ENCODE measurements at regions not wholly inside any gene's neighbourhood (a gene's known extent, or its start where the extent isn't known, plus 50 kb on each side); places are given as distances from the start of the nearest gene placed in this dataset.

DNA sequence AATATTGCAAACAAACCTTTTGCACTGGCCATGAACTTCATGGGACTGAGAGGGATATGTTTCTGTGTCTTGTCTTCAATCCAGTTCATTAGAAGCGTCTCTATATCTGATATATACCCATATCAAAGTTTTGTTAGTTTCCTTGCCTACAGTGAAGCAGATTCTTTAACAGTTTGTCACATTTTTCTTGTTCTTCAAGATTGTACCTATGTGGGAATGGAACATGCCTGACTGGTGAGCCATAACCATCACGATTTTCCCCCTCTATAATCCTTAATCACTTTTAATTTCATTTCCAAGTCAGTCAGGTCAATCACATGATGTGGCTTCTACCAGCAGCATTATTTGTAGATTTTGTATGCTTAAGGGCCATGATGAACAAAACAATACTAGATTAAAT, 197.1 kb upstream of the PDE5A start:
- Histone ChIP-seq H3K9me3 (no peaks in the 10 kb centered on the region), H3K36me3 (no peaks in the 10 kb centered on the region), H3K27ac (no peak overlapping the region), H3K4me3 (no peak overlapping the region), H3K27me3 (no peaks in the 10 kb centered on the region), H3K4me1 (no peaks in the 10 kb centered on the region)
- no peak for DNase-seq
- WGBS, 2 donors, result 68 to 73% methylated on average over 2 of the region's 2 CpGs
- TF ChIP-seq, protein P1, sequence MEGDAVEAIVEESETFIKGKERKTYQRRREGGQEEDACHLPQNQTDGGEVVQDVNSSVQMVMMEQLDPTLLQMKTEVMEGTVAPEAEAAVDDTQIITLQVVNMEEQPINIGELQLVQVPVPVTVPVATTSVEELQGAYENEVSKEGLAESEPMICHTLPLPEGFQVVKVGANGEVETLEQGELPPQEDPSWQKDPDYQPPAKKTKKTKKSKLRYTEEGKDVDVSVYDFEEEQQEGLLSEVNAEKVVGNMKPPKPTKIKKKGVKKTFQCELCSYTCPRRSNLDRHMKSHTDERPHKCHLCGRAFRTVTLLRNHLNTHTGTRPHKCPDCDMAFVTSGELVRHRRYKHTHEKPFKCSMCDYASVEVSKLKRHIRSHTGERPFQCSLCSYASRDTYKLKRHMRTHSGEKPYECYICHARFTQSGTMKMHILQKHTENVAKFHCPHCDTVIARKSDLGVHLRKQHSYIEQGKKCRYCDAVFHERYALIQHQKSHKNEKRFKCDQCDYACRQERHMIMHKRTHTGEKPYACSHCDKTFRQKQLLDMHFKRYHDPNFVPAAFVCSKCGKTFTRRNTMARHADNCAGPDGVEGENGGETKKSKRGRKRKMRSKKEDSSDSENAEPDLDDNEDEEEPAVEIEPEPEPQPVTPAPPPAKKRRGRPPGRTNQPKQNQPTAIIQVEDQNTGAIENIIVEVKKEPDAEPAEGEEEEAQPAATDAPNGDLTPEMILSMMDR (IDR thresholded peaks at IDR 0.05), result no peak
- FAIRE-seq, result no peak
- no peak for ATAC-seq
- intact Hi-C loops (cut with DNase I), result no loop called here

DNA sequence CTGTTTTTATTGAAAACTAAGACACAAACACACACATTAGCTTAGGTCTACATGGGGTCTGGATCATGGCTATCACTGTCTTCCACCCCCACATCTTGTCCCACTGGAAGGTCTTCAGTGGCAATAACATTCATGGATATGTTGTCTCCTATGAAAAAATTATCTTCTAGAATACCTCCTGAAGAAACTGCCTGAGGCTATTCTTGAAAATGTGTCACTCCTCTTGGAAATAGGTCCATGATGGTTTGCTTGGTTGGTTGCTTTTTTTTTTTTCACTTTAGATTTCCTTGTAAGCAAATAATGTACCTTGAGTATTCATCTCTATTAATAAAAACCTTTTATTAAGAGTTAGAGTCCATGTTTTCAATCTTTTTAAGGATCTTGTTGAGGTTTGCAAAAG, 195.3 kb upstream of the PDE5A start:
- H3K4me1 ChIP-seq, result no peaks in the 10 kb centered on the region
- FAIRE-seq, result no peak
- H3K9me3 ChIP-seq, result no peaks in the 10 kb centered on the region
- TF ChIP-seq, protein P1 (IDR thresholded peaks at IDR 0.05), result no peak
- H3K36me3 ChIP-seq, result no peaks in the 10 kb centered on the region
- intact Hi-C loops (cut with DNase I), result no loop called here
- H3K27ac ChIP-seq, result no peak overlapping the region
- ATAC-seq, result no peak
- DNase-seq, result no peak
- no peak overlapping the region for H3K4me3 ChIP-seq
- no peaks in the 10 kb centered on the region for H3K27me3 ChIP-seq

DNA sequence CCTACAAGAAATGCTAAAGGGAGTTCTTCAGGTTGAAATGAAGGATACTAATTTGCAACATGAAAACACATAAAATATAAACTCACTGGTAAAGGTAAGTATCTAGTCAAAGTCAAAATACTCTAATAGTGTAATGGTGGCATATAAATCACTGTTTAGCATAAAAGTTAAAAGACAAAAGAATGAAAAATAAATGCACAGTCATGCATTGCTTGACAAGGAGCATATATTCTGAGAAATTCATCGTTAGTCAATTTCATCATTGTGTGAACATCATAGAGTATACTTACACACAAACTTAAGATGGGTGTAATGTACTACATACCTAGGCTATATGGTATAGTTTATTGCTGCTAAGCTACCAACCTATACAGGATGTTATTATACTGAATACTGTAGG, 194.4 kb upstream of the PDE5A start:
- Histone ChIP-seq H3K4me3 (no peak overlapping the region), H3K27me3 (no peaks in the 10 kb centered on the region), H3K36me3 (no peaks in the 10 kb centered on the region), H3K4me1 (no peaks in the 10 kb centered on the region), H3K9me3 (no peaks in the 10 kb centered on the region), H3K27ac (no peak overlapping the region)
- no peak for FAIRE-seq
- ATAC-seq, result no peak
- WGBS, 2 donors, result 82 to 90% methylated on average over 1 of the region's 1 CpG
- intact Hi-C loops (cut with DNase I), result no loop called here
- DNase-seq, result no peak
- TF ChIP-seq, protein P1 (IDR thresholded peaks at IDR 0.05), result no peak

GRCh38 chr4:119816473-119816872, 187.9 kb upstream of the PDE5A start:
- DNase-seq, result no peak
- no peak overlapping the region for H3K27ac ChIP-seq
- ATAC-seq, result no peak
- H3K4me1 ChIP-seq, result no peaks in the 10 kb centered on the region
- H3K4me3 ChIP-seq, result no peak overlapping the region
- TF ChIP-seq, protein P1 (IDR thresholded peaks at IDR 0.05), result no peak
- FAIRE-seq, result peak; percentile 89
- H3K36me3 ChIP-seq, result no peaks in the 10 kb centered on the region
- no peaks in the 10 kb centered on the region for H3K9me3 ChIP-seq
- no peaks in the 10 kb centered on the region for H3K27me3 ChIP-seq
- intact Hi-C loops (cut with DNase I), result no loop called here

DNA sequence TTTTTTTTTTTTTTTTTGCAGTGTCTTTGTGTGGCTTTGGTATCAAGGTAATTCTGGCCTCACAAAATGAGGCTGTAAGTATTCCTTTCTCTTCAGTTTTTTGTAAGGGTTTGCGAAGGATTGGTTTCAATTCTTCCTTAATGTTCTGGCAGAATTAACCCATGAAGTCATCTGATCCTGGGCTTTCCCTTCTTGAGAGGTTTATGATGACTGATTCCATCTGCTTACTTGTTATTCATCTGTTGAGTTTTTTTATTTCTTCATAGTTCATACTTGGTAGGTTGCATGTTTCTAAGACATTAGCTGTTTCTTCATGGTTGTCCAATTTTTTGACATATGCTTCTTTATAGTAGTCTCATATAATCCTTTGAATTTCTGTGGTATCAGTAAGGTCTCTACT, 181.4 kb upstream of the PDE5A start:
- Histone ChIP-seq H3K4me3 (no peak overlapping the region), H3K9me3 (no peaks in the 10 kb centered on the region), H3K27me3 (no peaks in the 10 kb centered on the region), H3K36me3 (no peaks in the 10 kb centered on the region), H3K4me1 (no peaks in the 10 kb centered on the region), H3K27ac (no peak overlapping the region)
- TF ChIP-seq, protein P1 (IDR thresholded peaks at IDR 0.05), result no peak
- FAIRE-seq (no peak), DNase-seq (no peak), ATAC-seq (no peak)
- WGBS, 2 donors, result 90 to 100% methylated on average over 1 of the region's 1 CpG
- intact Hi-C loops (cut with DNase I), result no loop called here
